ENCODE measurements at regions not wholly inside any gene's neighbourhood (a gene's known extent, or its start where the extent isn't known, plus 50 kb on each side); places are given as distances from the start of the nearest gene placed in this dataset.

DNA sequence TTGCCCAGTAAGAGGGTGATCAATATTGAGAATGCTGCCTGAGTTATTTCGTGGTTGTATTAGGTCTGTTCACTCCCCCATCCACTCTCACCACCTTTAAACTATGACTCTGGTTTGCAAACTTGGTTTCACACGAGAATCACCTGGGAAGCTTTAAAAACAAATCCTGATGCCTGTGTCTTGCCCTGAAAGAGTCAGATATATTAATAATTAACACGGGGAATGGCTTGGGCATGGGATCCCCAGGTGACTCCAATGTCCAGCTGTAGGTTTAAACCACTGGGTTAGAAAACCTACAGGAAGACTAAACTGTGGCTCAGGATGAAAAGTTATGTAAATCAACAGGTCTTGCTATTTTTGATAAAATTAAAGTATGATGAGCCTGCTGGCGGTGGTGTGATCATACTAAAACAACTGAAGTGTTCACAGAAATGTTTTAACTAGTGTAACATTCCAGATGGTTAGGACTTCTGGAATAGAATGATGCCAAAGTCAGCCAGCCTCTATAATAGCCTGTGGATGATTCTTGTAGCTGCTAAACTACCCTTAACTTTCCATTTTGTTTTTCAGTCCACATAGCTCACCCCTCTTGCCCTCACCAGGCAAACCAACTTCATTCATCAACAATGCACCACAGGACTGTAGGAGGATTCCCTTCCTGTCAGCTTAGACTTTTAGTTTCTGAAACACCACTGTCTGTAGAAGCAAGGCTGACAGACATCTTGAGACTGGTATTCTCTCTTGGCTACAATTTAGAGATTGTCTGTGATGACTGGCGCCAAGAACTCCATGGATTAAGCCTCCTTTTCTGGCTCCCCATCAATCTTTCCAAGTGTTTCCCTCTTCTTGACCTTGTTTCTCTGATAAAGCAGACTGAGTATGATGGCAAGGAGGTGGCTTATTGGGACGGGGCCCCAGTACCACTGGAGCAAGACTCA, 119.1 kb upstream of the ADAMTS9 start:
- TF ChIP-seq POLR2AphosphoS5 (IDR thresholded peaks at IDR 0.05; ENCODE audit: low read depth, low read length), result no peak
- TF ChIP-seq, protein P1, sequence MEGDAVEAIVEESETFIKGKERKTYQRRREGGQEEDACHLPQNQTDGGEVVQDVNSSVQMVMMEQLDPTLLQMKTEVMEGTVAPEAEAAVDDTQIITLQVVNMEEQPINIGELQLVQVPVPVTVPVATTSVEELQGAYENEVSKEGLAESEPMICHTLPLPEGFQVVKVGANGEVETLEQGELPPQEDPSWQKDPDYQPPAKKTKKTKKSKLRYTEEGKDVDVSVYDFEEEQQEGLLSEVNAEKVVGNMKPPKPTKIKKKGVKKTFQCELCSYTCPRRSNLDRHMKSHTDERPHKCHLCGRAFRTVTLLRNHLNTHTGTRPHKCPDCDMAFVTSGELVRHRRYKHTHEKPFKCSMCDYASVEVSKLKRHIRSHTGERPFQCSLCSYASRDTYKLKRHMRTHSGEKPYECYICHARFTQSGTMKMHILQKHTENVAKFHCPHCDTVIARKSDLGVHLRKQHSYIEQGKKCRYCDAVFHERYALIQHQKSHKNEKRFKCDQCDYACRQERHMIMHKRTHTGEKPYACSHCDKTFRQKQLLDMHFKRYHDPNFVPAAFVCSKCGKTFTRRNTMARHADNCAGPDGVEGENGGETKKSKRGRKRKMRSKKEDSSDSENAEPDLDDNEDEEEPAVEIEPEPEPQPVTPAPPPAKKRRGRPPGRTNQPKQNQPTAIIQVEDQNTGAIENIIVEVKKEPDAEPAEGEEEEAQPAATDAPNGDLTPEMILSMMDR (IDR thresholded peaks at IDR 0.05), result no peak
- TF ChIP-seq, protein P2, sequence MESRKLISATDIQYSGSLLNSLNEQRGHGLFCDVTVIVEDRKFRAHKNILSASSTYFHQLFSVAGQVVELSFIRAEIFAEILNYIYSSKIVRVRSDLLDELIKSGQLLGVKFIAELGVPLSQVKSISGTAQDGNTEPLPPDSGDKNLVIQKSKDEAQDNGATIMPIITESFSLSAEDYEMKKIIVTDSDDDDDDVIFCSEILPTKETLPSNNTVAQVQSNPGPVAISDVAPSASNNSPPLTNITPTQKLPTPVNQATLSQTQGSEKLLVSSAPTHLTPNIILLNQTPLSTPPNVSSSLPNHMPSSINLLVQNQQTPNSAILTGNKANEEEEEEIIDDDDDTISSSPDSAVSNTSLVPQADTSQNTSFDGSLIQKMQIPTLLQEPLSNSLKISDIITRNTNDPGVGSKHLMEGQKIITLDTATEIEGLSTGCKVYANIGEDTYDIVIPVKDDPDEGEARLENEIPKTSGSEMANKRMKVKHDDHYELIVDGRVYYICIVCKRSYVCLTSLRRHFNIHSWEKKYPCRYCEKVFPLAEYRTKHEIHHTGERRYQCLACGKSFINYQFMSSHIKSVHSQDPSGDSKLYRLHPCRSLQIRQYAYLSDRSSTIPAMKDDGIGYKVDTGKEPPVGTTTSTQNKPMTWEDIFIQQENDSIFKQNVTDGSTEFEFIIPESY (IDR thresholded peaks at IDR 0.05; ENCODE audit: borderline replicate concordance, low read depth), result no peak
- no peak for TF ChIP-seq NRF1 (IDR thresholded peaks at IDR 0.05; ENCODE audit: low read depth, low read length)
- no peak for TF ChIP-seq RCOR1 (IDR thresholded peaks at IDR 0.05; ENCODE audit: low read length)
- TF ChIP-seq TEAD4 (IDR thresholded peaks at IDR 0.05; ENCODE audit: borderline replicate concordance, insufficient read depth), result no peak
- no peak for TF ChIP-seq EZH2phosphoT487 (IDR thresholded peaks at IDR 0.05; ENCODE audit: borderline replicate concordance, low read depth)
- TF ChIP-seq TAF1 (IDR thresholded peaks at IDR 0.05; ENCODE audit: borderline replicate concordance, low read depth, low read length), result no peak
- TF ChIP-seq, protein P3, sequence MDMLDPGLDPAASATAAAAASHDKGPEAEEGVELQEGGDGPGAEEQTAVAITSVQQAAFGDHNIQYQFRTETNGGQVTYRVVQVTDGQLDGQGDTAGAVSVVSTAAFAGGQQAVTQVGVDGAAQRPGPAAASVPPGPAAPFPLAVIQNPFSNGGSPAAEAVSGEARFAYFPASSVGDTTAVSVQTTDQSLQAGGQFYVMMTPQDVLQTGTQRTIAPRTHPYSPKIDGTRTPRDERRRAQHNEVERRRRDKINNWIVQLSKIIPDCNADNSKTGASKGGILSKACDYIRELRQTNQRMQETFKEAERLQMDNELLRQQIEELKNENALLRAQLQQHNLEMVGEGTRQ (IDR thresholded peaks at IDR 0.05; ENCODE audit: borderline replicate concordance, low read depth, low read length), result no peak
- no peak for TF ChIP-seq JUND (IDR thresholded peaks at IDR 0.05)
